ENCODE measurements at regions not wholly inside any gene's neighbourhood (a gene's known extent, or its start where the extent isn't known, plus 50 kb on each side); places are given as distances from the start of the nearest gene placed in this dataset.

- Histone ChIP-seq H3K4me3 (no peak overlapping the region), H3K27me3 (no peaks in the 10 kb centered on the region), H3K27ac (no peak overlapping the region), H3K4me1 (no peaks in the 10 kb centered on the region), H3K36me3 (no peaks in the 10 kb centered on the region), H3K9me3 (peaks cover 0 to 4% of the 10 kb centered on the region in 2 donors)
- intact Hi-C loops (cut with DNase I; ENCODE audit: low total_unique reads): no loop called here
- TF ChIP-seq POLR2AphosphoS5 (IDR thresholded peaks at IDR 0.05): no peak
- no peak for TF ChIP-seq CTCF (IDR thresholded peaks at IDR 0.05)
- no peak for TF ChIP-seq POLR2A (IDR thresholded peaks at IDR 0.05)
- DNase-seq (ENCODE audit: low spot score in 2 of 2): no peak
These were observed 298.8 kb downstream of the SRBD1 start for GRCh38 chr2:45312275-45312674.

- Histone ChIP-seq H3K27ac (no peak overlapping the region), H3K36me3 (no peaks in the 10 kb centered on the region), H3K4me1 (no peaks in the 10 kb centered on the region), H3K27me3 (no peaks in the 10 kb centered on the region), H3K9me3 (no peaks in the 10 kb centered on the region), H3K4me3 (no peak overlapping the region)
- TF ChIP-seq CTCF (IDR thresholded peaks at IDR 0.05): no peak
- no peak for TF ChIP-seq POLR2AphosphoS5 (IDR thresholded peaks at IDR 0.05)
- TF ChIP-seq POLR2A (IDR thresholded peaks at IDR 0.05): no peak
- intact Hi-C loops (cut with DNase I; ENCODE audit: low total_unique reads): no loop called here
- DNase-seq (ENCODE audit: low spot score in 2 of 2): no peak
These were observed 299.5 kb downstream of the SRBD1 start for GRCh38 chr2:45311559-45311958.

GRCh38 chr2:45307147-45307546, 297.9 kb upstream of the SIX2 start:
- intact Hi-C loops (cut with DNase I; ENCODE audit: low total_unique reads): no loop called here
- no peaks in the 10 kb centered on the region for H3K27me3 ChIP-seq
- H3K4me3 ChIP-seq: no peak overlapping the region
- no peak for TF ChIP-seq POLR2A (IDR thresholded peaks at IDR 0.05)
- TF ChIP-seq CTCF (IDR thresholded peaks at IDR 0.05): no peak
- TF ChIP-seq POLR2AphosphoS5 (IDR thresholded peaks at IDR 0.05): no peak
- no peaks in the 10 kb centered on the region for H3K4me1 ChIP-seq
- no peaks in the 10 kb centered on the region for H3K9me3 ChIP-seq
- H3K27ac ChIP-seq: no peak overlapping the region
- DNase-seq (ENCODE audit: low spot score in 2 of 2): no peak
- no peaks in the 10 kb centered on the region for H3K36me3 ChIP-seq

- Histone ChIP-seq H3K27ac (no peak overlapping the region), H3K9me3 (no peaks in the 10 kb centered on the region), H3K27me3 (no peaks in the 10 kb centered on the region), H3K36me3 (no peaks in the 10 kb centered on the region), H3K4me1 (no peaks in the 10 kb centered on the region), H3K4me3 (no peak overlapping the region)
- DNase-seq (ENCODE audit: low spot score in 2 of 2): no peak
- intact Hi-C loops (cut with DNase I; ENCODE audit: low total_unique reads): no loop called here
- no peak for TF ChIP-seq POLR2AphosphoS5 (IDR thresholded peaks at IDR 0.05)
- TF ChIP-seq CTCF (IDR thresholded peaks at IDR 0.05): no peak
- no peak for TF ChIP-seq POLR2A (IDR thresholded peaks at IDR 0.05)
These were observed 296.3 kb upstream of the SIX2 start for GRCh38 chr2:45305599-45305998.

GRCh38 chr2:45303417-45304202, 294.4 kb upstream of the SIX2 start:
- H3K27me3 ChIP-seq: no peaks in the 10 kb centered on the region
- no peak for DNase-seq (ENCODE audit: low spot score in 2 of 2)
- intact Hi-C loops (cut with DNase I; ENCODE audit: low total_unique reads): no loop called here
- no peaks in the 10 kb centered on the region for H3K9me3 ChIP-seq
- H3K4me1 ChIP-seq: no peaks in the 10 kb centered on the region
- no peak overlapping the region for H3K4me3 ChIP-seq
- TF ChIP-seq CTCF (IDR thresholded peaks at IDR 0.05) (no peak), POLR2AphosphoS5 (IDR thresholded peaks at IDR 0.05) (no peak), POLR2A (IDR thresholded peaks at IDR 0.05) (no peak)
- H3K36me3 ChIP-seq: no peaks in the 10 kb centered on the region
- no peak overlapping the region for H3K27ac ChIP-seq

Data from breast epithelium (tissue), 4 donors.